ENCODE measurements at regions not wholly inside any gene's neighbourhood (a gene's known extent, or its start where the extent isn't known, plus 50 kb on each side); places are given as distances from the start of the nearest gene placed in this dataset.
"Not testable (repeated sequence)": the region's sequence is repeated elsewhere in the genome, so short reads cannot be mapped to it uniquely, and the experiment has no call there.

- no peak for TF ChIP-seq CTCF (IDR thresholded peaks at IDR 0.05; ENCODE audit: insufficient read depth, missing control alignments)
- DNase-seq (ENCODE audit: insufficient read length, low spot score) (no peak), FAIRE-seq (no peak)
Observed at GRCh38 chr12:126966498-126966897, 1300.5 kb upstream of the TMEM132C start.

GRCh38 chr12:126967152-126967551 lies 1299.8 kb upstream of the TMEM132C start:
- no peak for DNase-seq (ENCODE audit: insufficient read length, low spot score)
- no peak for FAIRE-seq
- TF ChIP-seq CTCF (IDR thresholded peaks at IDR 0.05; ENCODE audit: insufficient read depth, missing control alignments) = no peak

GRCh38 chr12:126974779-126975178 lies 1292.2 kb upstream of the TMEM132C start:
- no peak for TF ChIP-seq CTCF (IDR thresholded peaks at IDR 0.05; ENCODE audit: insufficient read depth, missing control alignments)
- FAIRE-seq (no peak), DNase-seq (ENCODE audit: insufficient read length, low spot score) (no peak)

GRCh38 chr12:126976579-126976978 lies 1290.4 kb upstream of the TMEM132C start:
- DNase-seq (ENCODE audit: insufficient read length, low spot score) (no peak), FAIRE-seq (no peak)
- TF ChIP-seq CTCF (IDR thresholded peaks at IDR 0.05; ENCODE audit: insufficient read depth, missing control alignments) = no peak

- FAIRE-seq; DNase-seq (ENCODE audit: insufficient read length, low spot score): not testable (repeated sequence)
Observed at GRCh38 chr12:126979564-126979963, 1287.4 kb upstream of the TMEM132C start.

GRCh38 chr12:126982707-126983106 lies 1284.3 kb upstream of the TMEM132C start:
- DNase-seq (ENCODE audit: insufficient read length, low spot score) = no peak
- no peak for FAIRE-seq
- TF ChIP-seq CTCF (IDR thresholded peaks at IDR 0.05; ENCODE audit: insufficient read depth, missing control alignments) = no peak

GRCh38 chr12:126983735-126984134 lies 1283.2 kb upstream of the TMEM132C start:
- FAIRE-seq; DNase-seq (ENCODE audit: insufficient read length, low spot score): not testable (repeated sequence)

GRCh38 chr12:126985663-126986062 lies 1281.3 kb upstream of the TMEM132C start:
- not testable (repeated sequence) for DNase-seq (ENCODE audit: insufficient read length, low spot score); FAIRE-seq

- FAIRE-seq (no peak), DNase-seq (ENCODE audit: insufficient read length, low spot score) (no peak)
- no peak for TF ChIP-seq CTCF (IDR thresholded peaks at IDR 0.05; ENCODE audit: insufficient read depth, missing control alignments)
Observed at GRCh38 chr12:126989532-126989931, 1277.4 kb upstream of the TMEM132C start.
